HepG2 (cell line): ENCODE measurements at regions not wholly inside any gene's neighbourhood (a gene's known extent, or its start where the extent isn't known, plus 50 kb on each side); places are given as distances from the start of the nearest gene placed in this dataset.

Source experiments
- ATAC-seq: fragments of 200-7000 bp; cut with Tn5 transposase; 3 replicates; pipeline ENCODE4 v1.9.1; 2020; ENCODE audit warnings: mild to moderate bottlenecking, moderate library complexity
- BruUV-seq: library from RNA; stranded (reverse); fragments of 400-500 nt; replicated peaks from 2 replicates; lab custom pipeline; 2021; lab: Mats Ljungman, UMichigan
- CTCF ChIA-PET: fragments of 300-600 bp; formaldehyde crosslinking; extraction: SDS; loops from one replicate; lab custom pipeline; 2021; ENCODE audit warnings: low total read pairs, inconsistent platforms, low intra/inter-chr PET ratio; lab: Yijun Ruan, JAX
- POLR2A ChIA-PET: fragments of 350-600 bp; sonication (Branson Sonifier 250); formaldehyde crosslinking; loops from one replicate; lab custom pipeline; 2020; ENCODE audit warnings: antibody characterized with exemption, inconsistent platforms; lab: Yijun Ruan, JAX
- DNase-seq: peaks from one replicate; pipeline ENCODE4 v3.0.0-alpha.2; 2015; ENCODE audit warnings: low spot score
- FAIRE-seq: peaks from 3 replicates; lab custom pipeline; 2011; peaks lifted over from hg19 to GRCh38; lab: Jason Lieb, UNC
- H2AFZ ChIP-seq: one replicate; pipeline ENCODE4 v1.6.1; 2011; ENCODE audit warnings: low read length, inconsistent platforms
- H3K27ac ChIP-seq: fragments of 300-600 bp; 3 replicates; pipeline ENCODE4 v1.8.0; 2011; ENCODE audit warnings: mixed run types, mild to moderate bottlenecking, mixed read lengths, low read length, inconsistent platforms; ENCODE audit not compliant: insufficient read depth; ENCODE audit errors: extremely low read length
- H3K27me3 ChIP-seq, 2 experiments: fragments of 200-600 bp in 1 of 2; 2 replicates in 1 of 2; 3 replicates in 1 of 2; pipeline versions ENCODE4 v1.6.0 to v1.8.0; 2011; ENCODE audit warnings: low read length in 2 of 2, mild to moderate bottlenecking in 2 of 2, moderate library complexity in 2 of 2, inconsistent platforms in 1 of 2; ENCODE audit not compliant: insufficient read depth in 2 of 2, control insufficient read depth in 1 of 2
- H3K36me3 ChIP-seq, 2 experiments: fragments of 200-600 bp in 1 of 2; replicated peaks in 1 of 2; 2 replicates in 1 of 2; 3 replicates in 1 of 2; pipeline versions ENCODE4 v1.5.1 to v1.8.0; 2011; ENCODE audit warnings: low read length in 2 of 2, inconsistent platforms in 1 of 2; ENCODE audit not compliant: insufficient read depth in 2 of 2, control insufficient read depth in 1 of 2
- H3K4me1 ChIP-seq: 2 replicates; pipeline ENCODE4 v1.5.1; 2012; ENCODE audit warnings: low read length, inconsistent platforms; ENCODE audit not compliant: insufficient read depth
- H3K4me2 ChIP-seq: 2 replicates; pipeline ENCODE4 v1.6.0; 2011; ENCODE audit warnings: low read depth, low read length, inconsistent platforms
- H3K4me3 ChIP-seq, 3 experiments: fragments of 200-600 bp in 1 of 3; sonication (generic), shearing (Covaris generic) in 1 of 3; replicated peaks in 1 of 3; 2 replicates each; pipeline ENCODE4 v1.5.1; 2011 to 2016; ENCODE audit warnings: low read length in 3 of 3, inconsistent platforms in 2 of 3, low read depth in 2 of 3, mild to moderate bottlenecking in 2 of 3, control low read depth in 1 of 3, mixed read lengths in 1 of 3; ENCODE audit not compliant: insufficient read depth in 1 of 3
- H3K79me2 ChIP-seq: one replicate; pipeline ENCODE4 v1.6.1; 2011; ENCODE audit warnings: low read length, inconsistent platforms; ENCODE audit not compliant: insufficient read depth
- H3K9ac ChIP-seq: 2 replicates; pipeline ENCODE4 v1.6.0; 2011; ENCODE audit warnings: mild to moderate bottlenecking, low read depth, low read length, inconsistent platforms; ENCODE audit not compliant: insufficient read depth
- H3K9me3 ChIP-seq: 2 replicates; pipeline ENCODE4 v1.5.1; 2012; ENCODE audit warnings: mild to moderate bottlenecking, low read length
- H4K20me1 ChIP-seq: 2 replicates; pipeline ENCODE4 v1.6.0; 2011; ENCODE audit warnings: inconsistent platforms, mild to moderate bottlenecking, low read length, moderate library complexity; ENCODE audit not compliant: insufficient read depth
- ASH2L ChIP-seq: fragments of 300-600, 200-600 bp; sonication (generic); IDR thresholded peaks from 2 replicates; pipeline ENCODE4 v1.7.0; 2017; ENCODE audit warnings: low read depth, mild to moderate bottlenecking, moderate library complexity, mixed read lengths, low read length; ENCODE audit not compliant: insufficient read length
- MBD4 ChIP-seq: IDR thresholded peaks from 2 replicates; pipeline ENCODE4 v1.6.1; 2012; ENCODE audit warnings: low read length, inconsistent platforms, borderline replicate concordance
- NFKBIZ ChIP-seq: IDR thresholded peaks from 2 replicates; pipeline ENCODE4 v1.6.1; 2018; ENCODE audit warnings: missing genetic modification reagents, missing compliant biosample characterization
- ZBTB7A ChIP-seq: sonication (generic); formaldehyde crosslinking; IDR thresholded peaks from 2 replicates; pipeline ENCODE4 v1.8.0; 2022; ENCODE audit warnings: mild to moderate bottlenecking, missing genetic modification reagents
- WGBS: methylation state at CpG from one replicate; pipeline ENCODE4 v1.1.6; 2017; ENCODE audit warnings: low lambda C conversion rate; 5-methylcytosine and 5-hydroxymethylcytosine counted together
- in situ Hi-C: cut with HindIII; loops from 2 replicates; pipeline ENCODE4 v1.10.0; 2017; ENCODE audit warnings: low pct_unique_long_range_greater_than_20kb; ENCODE audit not compliant: extremely low pct_ligation_motif_present
- intact Hi-C: fragments of 100-400 bp; cut with micrococcal nuclease; formaldehyde crosslinking; loops from one replicate; pipeline ENCODE4 v1.10.0; 2022; ENCODE audit not compliant: unreplicated experiment
- TF ChIP-seq, protein P1 (sequence below): sonication (generic); formaldehyde crosslinking; IDR thresholded peaks from 2 replicates; pipeline ENCODE4 v1.9.0; 2021; ENCODE audit warnings: mild to moderate bottlenecking, missing genetic modification reagents
- TF ChIP-seq, protein P2 (sequence below): sonication (generic); formaldehyde crosslinking; IDR thresholded peaks from 2 replicates; pipeline ENCODE4 v1.5.0; 2020; ENCODE audit warnings: missing genetic modification reagents

- 47% methylated on average over 2 of the region's 2 CpGs for WGBS
- ChIA-PET POLR2A (no interaction called here), CTCF (no interaction called here)
- intact Hi-C loops (no loop called here), in situ Hi-C loops (no loop called here)
- Histone ChIP-seq H3K4me1 (peaks cover 21% of the 10 kb centered on the region), H3K9ac (no peak overlapping the region), H3K9me3 (no peaks in the 10 kb centered on the region), H3K27ac (no peak overlapping the region), H4K20me1 (no peaks in the 10 kb centered on the region), H3K79me2 (no peaks in the 10 kb centered on the region), H3K36me3 (no peaks in the 10 kb centered on the region), H2AFZ (no peak overlapping the region), H3K4me2 (no peak overlapping the region), H3K27me3 (no peaks in the 10 kb centered on the region), H3K4me3 (no peak overlapping the region)
- FAIRE-seq (no peak), DNase-seq (no peak), ATAC-seq (no peak)
- BruUV-seq: no TSS peak
- TF ChIP-seq MBD4: no peak
Observed at GRCh38 chr12:69149270-69149669, 90.1 kb upstream of the CPSF6 start.

DNA sequence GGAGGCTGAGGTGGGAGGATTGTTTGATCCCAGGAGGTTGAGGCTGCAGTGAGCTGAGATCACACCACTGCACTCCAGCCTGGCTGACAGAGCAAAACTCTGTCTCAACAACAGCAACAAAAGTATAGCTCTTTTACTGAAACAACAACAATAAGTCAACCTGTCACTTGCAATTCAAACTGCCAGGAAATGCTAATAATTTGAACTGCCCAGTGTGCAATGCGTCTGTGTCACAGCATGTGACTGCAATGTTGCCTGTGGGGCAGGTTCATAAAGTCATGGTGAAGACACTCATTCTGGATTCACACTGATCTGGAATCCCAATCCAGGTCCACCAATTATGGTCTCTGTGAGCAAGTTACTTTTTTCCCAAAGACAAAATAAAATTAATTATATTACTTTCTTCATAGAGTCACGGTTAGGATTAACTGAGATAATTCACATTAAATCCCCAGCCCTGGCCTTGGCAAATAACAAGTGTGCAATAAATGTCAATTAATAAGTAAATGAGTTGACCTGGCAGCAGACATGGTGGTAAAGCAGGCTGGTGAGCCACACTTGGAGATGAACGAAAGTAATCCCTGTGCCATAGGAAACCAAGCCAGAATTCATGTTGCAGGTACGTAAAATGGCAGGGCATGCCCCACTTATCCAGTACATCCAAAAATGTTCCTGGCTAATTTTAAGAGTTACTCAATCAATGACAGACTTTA lies 89.1 kb upstream of the CPSF6 start:
- H3K9ac ChIP-seq: no peak overlapping the region
- no peaks in the 10 kb centered on the region for H3K27me3 ChIP-seq
- intact Hi-C loops: loop anchor here (10.0 kb wide), 1 partner anchor 185 kb away; no protein-coding TSS in a partner anchor
- in situ Hi-C loops: loop anchor here (10.0 kb wide), 1 partner anchor 105 kb away; no protein-coding TSS in a partner anchor
- FAIRE-seq: no peak
- 68% methylated on average over 3 of the region's 4 CpGs for WGBS
- TF ChIP-seq ZBTB7A (CRISPR knock-in tag): no peak
- TF ChIP-seq, protein P1, sequence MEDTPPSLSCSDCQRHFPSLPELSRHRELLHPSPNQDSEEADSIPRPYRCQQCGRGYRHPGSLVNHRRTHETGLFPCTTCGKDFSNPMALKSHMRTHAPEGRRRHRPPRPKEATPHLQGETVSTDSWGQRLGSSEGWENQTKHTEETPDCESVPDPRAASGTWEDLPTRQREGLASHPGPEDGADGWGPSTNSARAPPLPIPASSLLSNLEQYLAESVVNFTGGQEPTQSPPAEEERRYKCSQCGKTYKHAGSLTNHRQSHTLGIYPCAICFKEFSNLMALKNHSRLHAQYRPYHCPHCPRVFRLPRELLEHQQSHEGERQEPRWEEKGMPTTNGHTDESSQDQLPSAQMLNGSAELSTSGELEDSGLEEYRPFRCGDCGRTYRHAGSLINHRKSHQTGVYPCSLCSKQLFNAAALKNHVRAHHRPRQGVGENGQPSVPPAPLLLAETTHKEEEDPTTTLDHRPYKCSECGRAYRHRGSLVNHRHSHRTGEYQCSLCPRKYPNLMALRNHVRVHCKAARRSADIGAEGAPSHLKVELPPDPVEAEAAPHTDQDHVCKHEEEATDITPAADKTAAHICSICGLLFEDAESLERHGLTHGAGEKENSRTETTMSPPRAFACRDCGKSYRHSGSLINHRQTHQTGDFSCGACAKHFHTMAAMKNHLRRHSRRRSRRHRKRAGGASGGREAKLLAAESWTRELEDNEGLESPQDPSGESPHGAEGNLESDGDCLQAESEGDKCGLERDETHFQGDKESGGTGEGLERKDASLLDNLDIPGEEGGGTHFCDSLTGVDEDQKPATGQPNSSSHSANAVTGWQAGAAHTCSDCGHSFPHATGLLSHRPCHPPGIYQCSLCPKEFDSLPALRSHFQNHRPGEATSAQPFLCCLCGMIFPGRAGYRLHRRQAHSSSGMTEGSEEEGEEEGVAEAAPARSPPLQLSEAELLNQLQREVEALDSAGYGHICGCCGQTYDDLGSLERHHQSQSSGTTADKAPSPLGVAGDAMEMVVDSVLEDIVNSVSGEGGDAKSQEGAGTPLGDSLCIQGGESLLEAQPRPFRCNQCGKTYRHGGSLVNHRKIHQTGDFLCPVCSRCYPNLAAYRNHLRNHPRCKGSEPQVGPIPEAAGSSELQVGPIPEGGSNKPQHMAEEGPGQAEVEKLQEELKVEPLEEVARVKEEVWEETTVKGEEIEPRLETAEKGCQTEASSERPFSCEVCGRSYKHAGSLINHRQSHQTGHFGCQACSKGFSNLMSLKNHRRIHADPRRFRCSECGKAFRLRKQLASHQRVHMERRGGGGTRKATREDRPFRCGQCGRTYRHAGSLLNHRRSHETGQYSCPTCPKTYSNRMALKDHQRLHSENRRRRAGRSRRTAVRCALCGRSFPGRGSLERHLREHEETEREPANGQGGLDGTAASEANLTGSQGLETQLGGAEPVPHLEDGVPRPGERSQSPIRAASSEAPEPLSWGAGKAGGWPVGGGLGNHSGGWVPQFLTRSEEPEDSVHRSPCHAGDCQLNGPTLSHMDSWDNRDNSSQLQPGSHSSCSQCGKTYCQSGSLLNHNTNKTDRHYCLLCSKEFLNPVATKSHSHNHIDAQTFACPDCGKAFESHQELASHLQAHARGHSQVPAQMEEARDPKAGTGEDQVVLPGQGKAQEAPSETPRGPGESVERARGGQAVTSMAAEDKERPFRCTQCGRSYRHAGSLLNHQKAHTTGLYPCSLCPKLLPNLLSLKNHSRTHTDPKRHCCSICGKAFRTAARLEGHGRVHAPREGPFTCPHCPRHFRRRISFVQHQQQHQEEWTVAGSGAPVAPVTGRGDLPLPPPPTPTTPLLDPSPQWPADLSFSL: no peak
- TF ChIP-seq ASH2L: no peak
- TF ChIP-seq NFKBIZ (CRISPR knock-in tag): no peak
- TF ChIP-seq, protein P2, sequence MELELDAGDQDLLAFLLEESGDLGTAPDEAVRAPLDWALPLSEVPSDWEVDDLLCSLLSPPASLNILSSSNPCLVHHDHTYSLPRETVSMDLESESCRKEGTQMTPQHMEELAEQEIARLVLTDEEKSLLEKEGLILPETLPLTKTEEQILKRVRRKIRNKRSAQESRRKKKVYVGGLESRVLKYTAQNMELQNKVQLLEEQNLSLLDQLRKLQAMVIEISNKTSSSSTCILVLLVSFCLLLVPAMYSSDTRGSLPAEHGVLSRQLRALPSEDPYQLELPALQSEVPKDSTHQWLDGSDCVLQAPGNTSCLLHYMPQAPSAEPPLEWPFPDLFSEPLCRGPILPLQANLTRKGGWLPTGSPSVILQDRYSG (CRISPR knock-in tag): no peak
- POLR2A ChIA-PET: no interaction called here
- no peak overlapping the region for H3K27ac ChIP-seq
- no peak overlapping the region for H3K4me2 ChIP-seq
- no peaks in the 10 kb centered on the region for H3K36me3 ChIP-seq
- H4K20me1 ChIP-seq: no peaks in the 10 kb centered on the region
- DNase-seq: no peak
- H2AFZ ChIP-seq: no peak overlapping the region
- no peak overlapping the region for H3K4me3 ChIP-seq
- no TSS peak for BruUV-seq
- no peaks in the 10 kb centered on the region for H3K79me2 ChIP-seq
- no peak for ATAC-seq
- CTCF ChIA-PET: no interaction called here
- no peaks in the 10 kb centered on the region for H3K9me3 ChIP-seq
- peaks cover 29% of the 10 kb centered on the region for H3K4me1 ChIP-seq
